ENCODE measurements at regions not wholly inside any gene's neighbourhood (a gene's known extent, or its start where the extent isn't known, plus 50 kb on each side); places are given as distances from the start of the nearest gene placed in this dataset.
"Not testable (repeated sequence)": the region's sequence is repeated elsewhere in the genome, so short reads cannot be mapped to it uniquely, and the experiment has no call there.

DNA sequence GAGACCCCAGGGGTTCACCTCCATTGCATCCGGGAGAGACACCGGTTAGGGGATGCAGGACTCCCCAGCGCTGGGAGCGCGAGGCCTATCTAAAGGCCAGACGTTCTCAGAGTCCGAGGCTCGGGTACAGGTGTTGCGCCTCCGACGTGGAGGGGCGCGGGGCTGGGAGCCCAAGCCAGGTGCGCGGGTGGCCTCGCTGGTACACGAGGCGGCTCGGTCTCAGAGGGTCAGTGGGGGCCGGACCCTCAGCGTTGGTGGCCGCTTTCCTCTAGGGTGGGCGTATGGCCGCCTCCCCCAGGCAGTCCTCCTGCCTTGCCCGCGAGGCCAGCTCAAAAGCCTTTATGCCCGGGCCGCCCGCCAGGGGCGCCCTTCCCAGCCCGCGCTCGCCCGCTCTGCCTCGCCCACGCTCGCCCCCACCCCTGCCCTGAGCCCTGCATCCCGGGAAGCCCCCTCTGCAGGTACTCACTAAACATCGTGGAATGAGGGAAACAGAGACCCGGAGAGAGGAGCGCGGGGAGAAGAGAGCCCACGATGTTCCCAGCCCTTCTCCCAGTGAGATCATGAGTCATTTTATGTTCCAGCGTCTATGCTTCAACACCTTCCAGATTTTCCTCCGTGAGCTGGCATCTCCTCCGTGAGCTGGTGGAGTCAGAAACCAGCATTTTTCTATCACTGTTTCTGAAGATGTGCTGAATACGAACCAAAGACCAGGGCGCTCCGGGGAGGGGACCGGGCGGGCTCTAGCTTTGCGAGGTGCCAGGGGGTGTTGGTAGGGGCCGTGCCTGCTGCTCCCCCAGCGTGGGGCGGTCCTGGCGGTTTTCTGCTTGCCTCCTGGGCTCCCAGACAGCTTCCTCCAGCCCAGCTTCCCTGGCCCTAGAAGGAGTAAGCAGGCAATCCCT lies 73.8 kb downstream of the DIO3 start:
- DNase-seq = no peak

- DNase-seq = no peak
Observed at GRCh38 chr14:101635749-101636560, 74.7 kb downstream of the DIO3 start.

DNA sequence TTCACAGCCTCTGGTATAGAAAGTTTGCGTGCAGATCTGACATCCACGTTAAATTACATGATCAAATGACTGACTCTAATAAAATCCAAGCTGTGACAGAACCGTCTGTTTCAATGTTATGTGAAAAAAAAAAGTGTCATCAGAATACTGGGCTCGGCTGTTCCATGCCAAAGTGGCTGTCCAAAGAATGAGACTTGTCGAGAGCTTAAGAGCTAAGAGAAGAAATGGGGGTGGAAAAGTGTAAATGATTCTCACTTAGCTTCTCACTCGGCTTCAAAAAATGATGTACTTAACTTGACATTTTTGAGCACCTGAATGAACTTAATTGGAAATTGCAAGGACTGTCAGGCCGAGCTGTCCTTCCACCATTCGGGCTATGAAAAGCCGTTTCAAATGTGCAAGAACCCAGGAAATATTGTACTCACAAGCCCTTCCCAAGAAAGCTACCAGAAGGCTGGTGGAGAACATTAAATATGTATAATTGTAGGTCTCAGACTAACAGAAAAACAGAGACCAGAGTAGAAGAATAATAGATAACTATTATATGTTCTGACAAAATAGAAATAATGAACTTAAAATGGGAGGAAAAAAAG lies 78.0 kb downstream of the DIO3 start:
- DNase-seq = no peak

DNA sequence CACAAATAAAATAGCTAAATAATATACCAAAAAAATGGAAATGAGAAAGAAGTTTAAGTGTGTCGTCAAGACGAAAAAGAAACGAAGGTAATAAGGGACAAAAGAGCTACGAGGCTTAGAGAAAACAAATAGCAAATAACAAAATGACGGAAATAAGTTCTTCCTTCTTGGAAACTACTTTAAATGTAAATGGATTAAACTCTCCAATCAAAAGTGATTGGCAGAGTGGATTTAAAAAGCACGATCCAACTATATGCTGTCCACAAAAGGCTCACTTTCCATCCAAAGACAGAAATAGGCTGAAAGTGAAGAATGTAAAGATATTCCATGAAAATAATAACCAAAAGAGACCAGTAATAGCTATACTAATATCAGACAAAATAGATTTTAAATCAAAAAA lies 82.4 kb downstream of the DIO3 start:
- DNase-seq = no peak

DNA sequence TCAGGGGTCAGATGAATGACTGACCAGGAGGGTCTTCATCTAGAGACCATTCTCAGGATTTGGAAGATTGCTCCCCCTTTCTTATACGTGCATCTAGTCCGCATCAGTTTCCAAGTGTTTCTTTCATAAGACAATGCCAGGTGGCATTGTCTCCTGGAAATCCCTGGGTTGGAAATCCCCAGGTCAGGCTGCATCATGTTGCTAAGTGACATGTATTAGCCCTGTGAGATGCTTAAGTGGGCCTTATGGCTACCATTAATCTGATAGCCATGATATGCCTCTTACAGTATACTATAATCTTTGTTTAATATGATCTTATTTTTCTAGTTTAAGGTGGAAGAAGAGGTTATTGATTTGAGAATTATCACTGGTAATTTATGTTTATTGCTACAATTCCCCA lies 92.8 kb downstream of the DIO3 start:
- no peak for DNase-seq

DNA sequence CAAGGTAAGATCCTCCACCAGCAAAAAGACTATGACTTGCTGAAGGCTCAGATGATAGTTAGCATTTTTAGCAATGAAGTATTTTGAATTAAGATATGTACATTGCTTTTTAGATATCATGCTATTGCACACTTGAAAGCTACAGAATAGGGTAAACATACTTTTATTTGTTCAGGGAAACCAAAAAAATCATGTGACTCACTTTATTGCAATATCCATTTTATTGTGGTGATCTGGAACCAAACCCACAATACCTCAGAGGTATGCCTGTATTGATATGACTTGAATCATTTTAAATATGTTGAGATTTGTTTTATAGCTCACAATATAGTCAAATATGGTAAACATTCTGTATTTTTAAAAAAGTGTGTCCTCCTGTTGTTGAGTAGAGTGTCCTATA lies 96.1 kb downstream of the DIO3 start:
- DNase-seq = no peak

DNA sequence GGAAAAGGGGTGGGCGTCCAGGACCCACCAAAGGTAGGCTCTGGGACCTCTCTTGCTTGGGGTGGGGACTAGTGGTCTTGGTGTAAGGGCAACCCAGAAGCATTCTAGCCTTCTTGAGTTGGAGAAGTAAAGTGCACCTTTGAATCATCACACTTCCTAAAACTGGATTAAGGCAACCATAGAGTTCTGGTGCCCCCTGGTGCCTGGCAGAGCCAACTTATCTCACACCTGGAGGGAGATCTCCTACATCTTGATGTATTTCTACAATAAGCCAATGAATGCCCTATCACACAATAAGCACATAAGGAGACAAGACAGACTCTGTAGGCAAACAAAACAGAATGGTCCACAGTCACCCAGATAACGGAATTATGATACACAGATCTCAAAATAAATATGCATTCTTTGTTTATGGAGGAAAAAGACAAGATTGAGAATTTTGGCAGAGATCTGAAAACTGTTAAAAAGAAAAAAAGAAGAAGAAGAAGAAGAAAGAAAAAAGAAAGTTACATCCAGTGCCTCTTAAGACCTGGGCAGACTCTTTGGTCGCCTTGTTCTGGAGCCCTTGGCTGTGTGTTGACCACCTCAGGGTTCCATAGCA lies 95.9 kb upstream of the PPP2R5C start:
- DNase-seq = no peak

GRCh38 chr14:101666264-101666663 lies 95.2 kb upstream of the PPP2R5C start:
- DNase-seq = no peak

- no peak for DNase-seq
Observed at GRCh38 chr14:101669629-101670028, 91.9 kb upstream of the PPP2R5C start.

DNA sequence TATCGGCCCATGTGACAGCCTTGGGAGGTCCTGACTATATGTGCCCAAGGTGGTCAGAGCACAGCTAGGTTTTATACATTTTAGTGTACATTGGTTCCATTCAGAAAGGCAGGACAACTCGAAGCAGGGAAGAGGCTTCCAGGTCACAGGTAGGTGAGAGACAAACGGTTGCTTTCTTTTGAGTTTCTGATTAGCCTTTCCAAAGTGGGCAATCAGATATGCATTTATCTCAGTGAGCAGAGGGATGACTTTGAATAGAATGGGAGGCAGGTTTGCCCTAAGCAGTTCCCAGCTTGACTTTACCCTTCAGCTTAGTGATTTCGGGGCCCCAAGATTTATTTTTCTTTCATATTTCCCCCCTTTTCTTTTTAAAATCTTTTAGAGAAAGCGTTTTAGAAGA lies 87.6 kb upstream of the PPP2R5C start:
- no peak for DNase-seq

GRCh38 chr14:101675835-101676234 lies 85.7 kb upstream of the PPP2R5C start:
- not testable (repeated sequence) for DNase-seq

DNA sequence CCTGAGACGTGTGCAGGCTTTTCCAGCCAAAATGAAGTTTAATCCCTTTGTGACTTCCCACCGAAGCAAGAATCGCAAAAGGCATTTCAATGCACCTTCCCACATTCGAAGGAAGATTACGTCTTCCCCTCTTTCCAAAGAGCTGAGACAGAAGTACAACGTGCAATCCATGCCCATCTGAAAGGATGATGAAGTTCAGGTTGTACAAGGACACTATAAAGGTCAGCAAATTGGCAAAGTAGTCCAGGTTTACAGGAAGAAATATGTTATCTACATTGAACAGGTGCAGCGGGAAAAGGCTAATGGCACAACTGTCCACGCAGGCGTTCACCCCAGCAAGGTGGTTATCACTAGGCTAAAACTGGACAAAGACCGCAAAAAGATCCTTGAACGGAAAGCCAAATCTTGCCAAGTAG lies 83.6 kb upstream of the PPP2R5C start:
- not testable (repeated sequence) for DNase-seq

DNA sequence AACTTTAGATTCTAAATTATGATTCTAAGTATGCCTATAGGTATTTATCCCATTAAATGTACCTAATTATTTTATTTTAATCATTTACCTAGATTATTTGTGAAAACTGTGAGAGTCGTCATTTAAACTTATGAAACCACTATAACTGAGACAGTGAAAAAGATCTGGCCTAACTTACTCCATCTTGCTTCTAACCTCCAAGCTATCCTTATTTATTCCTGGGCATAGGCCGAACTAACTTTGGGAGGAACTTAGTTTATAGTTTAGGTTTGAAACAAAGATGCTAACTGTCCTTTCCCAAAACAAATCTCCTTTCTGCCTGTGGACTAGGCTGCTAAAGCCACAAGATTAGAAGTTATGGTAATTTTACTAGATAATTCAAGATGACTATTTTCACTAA lies 79.7 kb upstream of the PPP2R5C start:
- DNase-seq = no peak

DNA sequence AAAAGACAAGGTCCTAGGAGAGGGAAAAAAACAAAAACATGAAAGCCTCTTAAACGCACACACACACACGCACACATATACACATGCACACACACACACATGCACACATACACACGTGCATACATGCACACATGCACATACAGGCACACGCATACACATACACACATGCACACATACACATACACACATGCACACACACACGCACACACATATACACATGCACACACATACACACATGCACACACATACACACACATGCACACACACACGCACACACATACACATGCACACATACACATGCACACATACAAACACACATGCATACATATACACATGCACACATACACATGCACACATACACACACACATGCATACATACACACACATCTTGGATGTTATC lies 78.1 kb upstream of the PPP2R5C start:
- DNase-seq = no peak

DNA sequence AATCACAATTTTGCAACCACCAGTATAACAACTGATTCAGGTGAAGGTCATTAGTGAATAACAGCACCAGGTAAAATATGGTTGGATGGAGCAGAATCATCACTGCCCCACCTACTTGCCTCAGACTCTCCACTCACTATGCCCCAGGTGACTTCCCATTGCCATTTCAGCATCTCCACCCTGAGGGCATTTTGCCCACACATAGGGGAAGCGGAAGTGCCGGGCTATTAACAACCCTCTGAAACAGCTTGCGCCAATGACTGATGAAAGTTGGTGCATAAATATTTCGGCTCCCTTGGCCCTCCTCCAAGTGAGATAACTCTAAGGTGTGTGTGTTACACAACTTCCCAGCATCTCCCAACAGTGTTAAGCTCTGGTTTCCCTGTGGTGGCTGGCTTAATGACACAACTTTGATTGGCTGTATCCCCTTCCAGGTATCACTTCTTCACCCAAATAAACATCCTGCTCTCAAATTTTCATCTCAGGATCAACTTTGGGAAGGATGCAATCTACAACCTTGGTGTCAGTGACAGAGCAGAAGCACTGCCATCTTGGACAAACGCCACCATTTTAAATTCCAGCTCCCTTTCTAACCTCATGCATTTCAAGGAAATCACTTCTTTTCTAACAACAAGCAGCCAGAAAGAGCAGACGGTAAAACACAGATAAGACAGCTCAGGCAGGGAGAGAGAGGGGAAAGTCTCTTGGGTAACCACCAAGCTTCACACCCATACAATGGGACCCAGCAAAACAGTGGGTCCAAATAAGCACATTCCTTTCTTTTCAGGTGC lies 73.6 kb upstream of the PPP2R5C start:
- DNase-seq = no peak

DNA sequence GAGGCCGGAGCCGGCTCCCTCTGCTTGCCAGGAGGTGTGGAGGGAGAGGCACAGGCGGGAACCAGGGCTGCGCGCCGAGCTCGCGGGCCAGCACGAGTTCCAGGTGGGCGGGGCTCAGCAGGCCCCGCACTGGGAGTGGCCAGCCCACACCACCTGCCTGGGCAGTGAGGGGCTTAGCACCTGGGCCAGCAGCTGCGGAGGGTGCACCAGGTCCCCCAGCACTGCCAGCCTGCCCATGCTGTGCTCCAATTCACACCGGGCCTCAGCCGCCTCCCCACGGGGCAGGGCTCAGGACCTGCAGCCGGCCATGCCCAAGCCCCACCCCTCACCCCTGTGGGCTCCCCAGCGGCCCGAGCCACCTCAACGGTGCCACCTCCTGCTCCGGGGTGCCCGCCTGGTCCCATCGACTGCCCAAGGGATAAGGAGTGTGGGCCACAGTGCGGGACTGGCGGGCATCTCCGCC lies 72.4 kb upstream of the PPP2R5C start:
- no peak for DNase-seq

- not testable (repeated sequence) for DNase-seq
Observed at GRCh38 chr14:101689966-101690365, 71.5 kb upstream of the PPP2R5C start.

DNA sequence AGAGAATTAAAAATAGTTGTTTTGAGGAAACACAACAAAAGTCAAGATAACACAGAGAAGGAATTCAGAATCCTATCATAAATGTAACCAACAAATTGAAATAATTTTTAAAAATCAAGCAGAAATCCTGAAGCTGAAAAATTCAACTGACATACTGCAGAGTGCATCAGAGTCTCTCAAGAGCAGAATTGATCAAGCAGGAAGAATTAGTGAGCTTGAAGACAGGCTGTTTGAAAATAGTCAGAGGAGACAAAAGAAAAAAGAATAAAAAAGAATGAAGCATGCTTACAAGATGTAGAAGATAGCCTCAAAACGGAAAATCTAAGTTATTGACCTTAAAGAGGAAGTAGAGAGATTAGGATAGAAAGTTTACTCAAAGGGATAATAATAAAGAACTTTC lies 65.8 kb upstream of the PPP2R5C start:
- no peak for DNase-seq

- DNase-seq = no peak
Observed at GRCh38 chr14:101704140-101704539, 57.4 kb upstream of the PPP2R5C start.

DNA sequence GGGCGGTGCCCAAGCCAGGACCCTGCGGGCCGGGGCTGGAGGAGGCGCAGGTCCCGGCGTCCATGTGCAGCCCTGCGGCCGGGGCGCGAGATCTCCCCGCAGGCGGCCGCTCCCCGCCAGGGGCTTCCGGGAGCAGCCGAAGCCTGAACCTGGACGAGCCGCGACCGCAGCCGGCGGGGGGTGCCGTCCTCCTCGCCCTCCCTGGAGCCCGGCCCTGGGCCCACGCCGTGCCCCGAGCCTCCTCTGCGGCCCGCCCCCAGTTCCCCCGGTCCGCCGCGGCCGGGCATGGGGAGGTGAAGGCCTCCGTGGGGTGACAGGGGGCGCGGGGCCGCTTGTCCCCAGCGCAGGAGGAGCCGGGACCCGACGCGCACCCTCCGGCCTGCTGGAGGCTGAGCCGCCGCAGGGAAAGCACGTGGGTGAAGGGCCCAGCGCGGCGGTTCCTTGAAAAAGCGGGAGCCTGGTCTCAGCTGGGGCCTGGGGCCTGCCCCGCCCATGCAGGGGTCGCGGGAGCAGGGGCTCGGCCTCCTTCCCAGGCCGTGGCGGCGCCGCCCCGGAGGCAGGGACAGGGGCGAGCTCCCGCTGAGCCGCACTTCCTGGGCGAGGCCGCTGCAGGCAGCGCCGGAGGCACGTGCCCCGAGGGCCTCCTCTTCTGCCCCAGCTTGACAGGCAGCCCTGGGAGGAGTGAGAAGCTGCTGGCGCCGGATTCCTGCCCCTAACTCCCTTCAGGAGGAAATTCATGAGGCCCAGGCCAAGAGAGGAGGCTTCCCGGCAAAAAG lies 55.6 kb upstream of the PPP2R5C start:
- DNase-seq = no peak

DNA sequence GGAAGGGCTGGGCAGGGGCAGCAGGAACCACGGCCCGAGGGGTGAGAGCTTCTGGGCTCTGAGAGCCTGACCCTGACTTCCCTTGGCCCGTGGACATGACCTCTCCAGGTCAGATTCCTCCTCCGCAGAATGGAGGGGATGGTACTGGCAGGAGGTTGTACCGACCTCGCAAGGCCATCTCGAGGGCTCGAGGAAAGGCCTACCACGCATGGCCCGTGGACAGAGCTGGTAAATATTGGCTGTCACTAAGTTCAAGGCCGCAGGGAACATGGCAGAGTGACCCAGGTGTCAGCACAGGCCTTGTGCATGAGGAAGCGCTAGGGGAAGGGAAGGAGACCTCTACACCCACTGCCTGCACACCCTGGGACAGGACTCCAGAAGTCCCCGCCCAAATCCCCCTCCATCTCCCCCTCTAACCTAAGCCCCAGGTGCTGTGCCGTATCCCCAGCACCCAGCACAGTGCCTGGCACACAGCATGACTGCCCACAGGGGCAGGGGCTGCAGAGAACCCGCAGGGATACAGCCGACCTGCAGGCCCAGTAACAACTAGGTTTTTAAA lies 54.9 kb upstream of the PPP2R5C start:
- DNase-seq = no peak
